Heart left ventricle (tissue), 16 donors: ENCODE measurements at regions not wholly inside any gene's neighbourhood (a gene's known extent, or its start where the extent isn't known, plus 50 kb on each side); places are given as distances from the start of the nearest gene placed in this dataset.

ENCODE experiments used
- ATAC-seq, 4 donors: fragments of 200-7000 bp; cut with Tn5 transposase; one replicate each; pipeline ENCODE4 v1.9.1; 2020 to 2022; ENCODE audit warnings: moderate library complexity in 4 of 4, mild to moderate bottlenecking in 3 of 4, moderate number of reproducible peaks in 1 of 4
- DNase-seq, 5 donors: peaks; one replicate each; pipeline ENCODE4 v3.0.0-alpha.2; 2020
- H3K27ac ChIP-seq, 12 donors: fragments of 200-600 bp; sonication (generic) in 4 of 12; one replicate each; pipeline versions ENCODE4 v1.5.0 to v1.8.0; 2016 to 2022; ENCODE audit warnings: mild to moderate bottlenecking in 2 of 12
- H3K27me3 ChIP-seq, 9 donors: fragments of 200-600 bp; sonication (generic) in 2 of 9; one replicate each; pipeline versions ENCODE4 v1.5.1 to v1.8.0; 2016 to 2022; ENCODE audit warnings: mild to moderate bottlenecking in 3 of 9
- H3K36me3 ChIP-seq, 9 donors: fragments of 200-600 bp; sonication (generic) in 2 of 9; one replicate each; pipeline versions ENCODE4 v1.5.0 to v1.8.0; 2018 to 2022; ENCODE audit warnings: mild to moderate bottlenecking in 2 of 9
- H3K4me1 ChIP-seq, 12 donors: fragments of 200-600 bp; sonication (generic) in 4 of 12; one replicate each; pipeline versions ENCODE4 v1.5.0 to v1.8.0; 2016 to 2022; ENCODE audit warnings: mild to moderate bottlenecking in 3 of 12
- H3K4me3 ChIP-seq, 12 donors: fragments of 200-600 bp; sonication (generic) in 4 of 12; one replicate each; pipeline versions ENCODE4 v1.5.0 to v1.8.0; 2017 to 2022; ENCODE audit warnings: mild to moderate bottlenecking in 9 of 12, moderate library complexity in 4 of 12
- H3K9me3 ChIP-seq, 12 donors: fragments of 200-600 bp; sonication (generic) in 4 of 12; one replicate each; pipeline versions ENCODE4 v1.5.0 to v1.8.0; 2016 to 2022; ENCODE audit warnings: mild to moderate bottlenecking in 1 of 12
- POLR2A ChIP-seq, 2 donors: fragments of 450-650 bp; IDR thresholded peaks; one replicate each; pipeline ENCODE4 v1.6.1; 2017; ENCODE audit warnings: antibody characterized with exemption in 2 of 2, mild to moderate bottlenecking in 2 of 2, moderate library complexity in 2 of 2
- WGBS, 4 donors: extraction: QIAGEN DNeasy Blood & Tissue Kit in 2 of 4; methylation state at CpG; one replicate each; pipeline versions ENCODE4 v1.1.5 to v1.1.7; 2013 to 2018; 5-methylcytosine and 5-hydroxymethylcytosine counted together
- intact Hi-C, 10 donors: fragments of 100-400 bp; cut with DNase I; formaldehyde crosslinking; loops; one replicate each; pipeline versions ENCODE4 v1.11.1 to v1.14.2; 2022
- TF ChIP-seq, protein P1 (sequence below), 12 donors: fragments of 200-600 bp; sonication (generic) in 4 of 12; IDR thresholded peaks; one replicate each; pipeline versions ENCODE4 v1.5.0 to v1.8.0; 2018 to 2022; ENCODE audit warnings: antibody characterized with exemption in 12 of 12, mild to moderate bottlenecking in 5 of 12
- donor health status: ischemic (EF 13 %, LVEDD 7.1; RV severe dilation, severe dysfunction).
- donor health status: healthy with polysubstance abuse.
- donor health status: DM: no; HTN: yes; CAD: no.
- donor health status: DM: no; HTN: no; CAD: no.
- donor health status: ischemic (EF 25% LVEDD 6.9; RV normal size, moderate dysfunction).
- donor health status: ischemic (EF 25% LVEDD 5.7; RV mildly dilated, moderate dysfunction).
- donor health status: healthy.
- donor health status: DM: yes; HTN: yes; CAD: no.
- donor health status: ischemic (EF 35%, LVEDD 5.7; RV mildly dilated, moderate dysfunction).
- donor health status: nonischemic (EF 11% LVEDD 7.7; RV severe dilation, severe dysfunction).
- donor health status: DM: yes; HTN: yes; CAD: no.
- donor health status: PGD.
- donor health status: ischemic (EF 29% LVEDD 5.4; RV normal size, mild dysfunction).
- donor health status: nonischemic (EF 23%, LVEDD 6.1; RV moderate dilation, normal function).

DNA sequence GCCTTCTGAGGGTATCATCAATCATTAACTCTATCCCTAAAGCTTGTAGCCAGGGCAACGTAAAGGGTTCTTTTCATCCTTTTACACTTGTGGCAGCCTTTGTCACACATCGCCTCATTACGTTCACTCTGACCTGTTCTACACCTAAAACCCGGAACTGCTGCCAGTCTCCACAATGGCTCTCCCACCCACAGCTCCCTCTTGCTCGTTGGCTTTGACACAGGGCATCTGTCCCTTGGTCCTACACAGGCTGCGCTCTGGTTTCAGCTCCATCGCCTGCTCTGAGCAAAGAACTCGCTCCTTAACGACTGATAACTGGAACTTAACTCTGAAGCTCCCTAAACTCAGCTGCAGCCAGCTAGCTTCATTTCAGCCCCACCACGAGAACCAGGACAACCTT is 112.8 kb upstream of the CTNND2 start:
- Histone ChIP-seq H3K27ac (no peak overlapping the region), H3K4me3 (no peak overlapping the region), H3K9me3 (peaks cover 0 to 7% (median 0%) of the 10 kb centered on the region in 12 donors), H3K4me1 (no peaks in the 10 kb centered on the region), H3K27me3 (no peaks in the 10 kb centered on the region), H3K36me3 (no peaks in the 10 kb centered on the region)
- 62 to 66% (median 62%) methylated on average over 10 of the region's 10 CpGs for WGBS, 4 donors
- TF ChIP-seq POLR2A (IDR thresholded peaks at IDR 0.05) = no peak
- TF ChIP-seq, protein P1, sequence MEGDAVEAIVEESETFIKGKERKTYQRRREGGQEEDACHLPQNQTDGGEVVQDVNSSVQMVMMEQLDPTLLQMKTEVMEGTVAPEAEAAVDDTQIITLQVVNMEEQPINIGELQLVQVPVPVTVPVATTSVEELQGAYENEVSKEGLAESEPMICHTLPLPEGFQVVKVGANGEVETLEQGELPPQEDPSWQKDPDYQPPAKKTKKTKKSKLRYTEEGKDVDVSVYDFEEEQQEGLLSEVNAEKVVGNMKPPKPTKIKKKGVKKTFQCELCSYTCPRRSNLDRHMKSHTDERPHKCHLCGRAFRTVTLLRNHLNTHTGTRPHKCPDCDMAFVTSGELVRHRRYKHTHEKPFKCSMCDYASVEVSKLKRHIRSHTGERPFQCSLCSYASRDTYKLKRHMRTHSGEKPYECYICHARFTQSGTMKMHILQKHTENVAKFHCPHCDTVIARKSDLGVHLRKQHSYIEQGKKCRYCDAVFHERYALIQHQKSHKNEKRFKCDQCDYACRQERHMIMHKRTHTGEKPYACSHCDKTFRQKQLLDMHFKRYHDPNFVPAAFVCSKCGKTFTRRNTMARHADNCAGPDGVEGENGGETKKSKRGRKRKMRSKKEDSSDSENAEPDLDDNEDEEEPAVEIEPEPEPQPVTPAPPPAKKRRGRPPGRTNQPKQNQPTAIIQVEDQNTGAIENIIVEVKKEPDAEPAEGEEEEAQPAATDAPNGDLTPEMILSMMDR (IDR thresholded peaks at IDR 0.05) = no peak
- ATAC-seq = no peak
- intact Hi-C loops = no loop called here
- DNase-seq = no peak

- TF ChIP-seq, protein P1 (IDR thresholded peaks at IDR 0.05) = no peak
- no peak for TF ChIP-seq POLR2A (IDR thresholded peaks at IDR 0.05)
- H3K4me1 ChIP-seq = no peaks in the 10 kb centered on the region
These were observed 112.0 kb upstream of the CTNND2 start for GRCh38 chr5:12016159-12016746.

DNA sequence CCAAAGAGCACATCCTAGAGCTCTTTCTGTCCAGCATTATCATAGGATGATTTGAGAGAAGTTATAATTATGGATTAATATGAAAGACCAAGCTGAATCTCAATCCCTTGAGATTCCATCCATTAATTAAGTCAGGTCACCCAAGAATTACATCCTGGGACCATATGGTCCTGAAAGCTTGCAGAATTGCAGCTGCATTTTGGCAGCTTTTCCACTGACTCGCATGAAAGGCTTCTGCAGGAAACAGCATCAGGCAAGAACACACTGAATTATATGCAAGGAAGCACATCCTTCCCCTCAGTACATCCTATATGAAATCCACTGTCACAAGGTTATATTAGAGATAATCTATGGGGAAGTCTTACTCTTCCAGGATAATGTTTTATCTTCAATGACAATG is 109.1 kb upstream of the CTNND2 start:
- H3K27ac ChIP-seq = no peak overlapping the region
- intact Hi-C loops = no loop called here
- H3K36me3 ChIP-seq = no peaks in the 10 kb centered on the region
- ATAC-seq (no peak), DNase-seq (no peak)
- H3K9me3 ChIP-seq = peaks cover 0 to 10% (median 0%) of the 10 kb centered on the region in 12 donors
- no peak overlapping the region for H3K4me3 ChIP-seq
- 42 to 63% (median 54%) methylated on average over 1 of the region's 1 CpG for WGBS, 4 donors
- TF ChIP-seq, protein P1 (IDR thresholded peaks at IDR 0.05) = no peak
- TF ChIP-seq POLR2A (IDR thresholded peaks at IDR 0.05) = no peak
- no peaks in the 10 kb centered on the region for H3K27me3 ChIP-seq
- H3K4me1 ChIP-seq = no peaks in the 10 kb centered on the region

More at GRCh38 chr5:12016159-12016746, 112.0 kb upstream of the CTNND2 start:
- intact Hi-C loops = no loop called here
- Histone ChIP-seq H3K4me3 (no peak overlapping the region), H3K27me3 (no peaks in the 10 kb centered on the region), H3K36me3 (no peaks in the 10 kb centered on the region), H3K9me3 (peaks cover 0 to 7% (median 0%) of the 10 kb centered on the region in 12 donors), H3K27ac (no peak overlapping the region)
- ATAC-seq = no peak
- 60 to 71% (median 61%) methylated on average over 7 of the region's 7 CpGs for WGBS, 4 donors
- no peak for DNase-seq

DNA sequence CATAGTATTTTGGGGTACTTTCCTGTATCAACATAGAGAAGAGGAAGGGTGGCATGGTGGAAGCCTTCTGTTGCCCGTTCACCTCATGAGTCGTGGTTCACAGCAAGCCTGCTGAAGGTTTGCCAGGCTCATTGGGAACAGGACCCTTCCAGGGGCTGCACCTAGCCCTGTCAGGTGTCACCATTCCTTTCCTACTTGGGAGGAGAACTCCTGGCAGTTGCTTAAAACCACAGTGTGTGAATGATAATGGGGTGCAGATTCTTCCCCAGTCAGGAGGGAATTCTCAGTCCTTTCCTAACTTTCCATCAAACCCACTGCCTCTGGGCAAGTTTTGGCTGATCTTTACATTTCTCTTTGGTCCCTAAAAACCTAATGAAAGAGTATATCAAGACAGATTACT is 99.4 kb upstream of the CTNND2 start:
- no peaks in the 10 kb centered on the region for H3K36me3 ChIP-seq
- no peak for DNase-seq
- no peaks in the 10 kb centered on the region for H3K27me3 ChIP-seq
- WGBS, 4 donors = 54 to 71% (median 58%) methylated on average over 2 of the region's 2 CpGs
- no peak for TF ChIP-seq POLR2A (IDR thresholded peaks at IDR 0.05)
- TF ChIP-seq, protein P1 (IDR thresholded peaks at IDR 0.05) = no peak
- H3K4me3 ChIP-seq = no peak overlapping the region
- ATAC-seq = no peak
- no peaks in the 10 kb centered on the region for H3K4me1 ChIP-seq
- H3K27ac ChIP-seq = no peak overlapping the region
- intact Hi-C loops = no loop called here
- H3K9me3 ChIP-seq = peaks cover 0 to 5% (median 0%) of the 10 kb centered on the region in 12 donors
